ENCODE measurements at regions not wholly inside any gene's neighbourhood (a gene's known extent, or its start where the extent isn't known, plus 50 kb on each side); places are given as distances from the start of the nearest gene placed in this dataset.

DNA sequence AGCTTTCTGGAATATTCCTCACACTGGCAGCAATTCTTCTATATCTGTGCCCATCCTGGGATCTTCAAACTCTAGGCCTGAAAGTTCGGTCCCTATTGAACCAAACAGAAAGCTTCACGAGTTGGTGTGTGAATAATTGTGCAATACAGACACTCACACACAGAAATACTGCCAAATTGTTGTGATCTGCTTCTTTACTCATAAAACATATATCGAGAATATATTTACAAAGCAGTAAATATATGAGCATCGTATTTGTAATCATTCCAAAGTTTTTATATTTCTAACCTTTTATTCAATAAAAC lies 56.6 kb upstream of the BEX4 start:
- no peaks in the 10 kb centered on the region for H3K36me3 Mint-ChIP-seq
- no peaks in the 10 kb centered on the region for H3K9me3 Mint-ChIP-seq
- DNase-seq (ENCODE audit: low spot score in 2 of 2) = no peak
- H3K4me1 Mint-ChIP-seq = no peaks in the 10 kb centered on the region
- no peak overlapping the region for H3K4me3 Mint-ChIP-seq
- H3K27ac Mint-ChIP-seq = no peak overlapping the region
- ATAC-seq = no peak

DNA sequence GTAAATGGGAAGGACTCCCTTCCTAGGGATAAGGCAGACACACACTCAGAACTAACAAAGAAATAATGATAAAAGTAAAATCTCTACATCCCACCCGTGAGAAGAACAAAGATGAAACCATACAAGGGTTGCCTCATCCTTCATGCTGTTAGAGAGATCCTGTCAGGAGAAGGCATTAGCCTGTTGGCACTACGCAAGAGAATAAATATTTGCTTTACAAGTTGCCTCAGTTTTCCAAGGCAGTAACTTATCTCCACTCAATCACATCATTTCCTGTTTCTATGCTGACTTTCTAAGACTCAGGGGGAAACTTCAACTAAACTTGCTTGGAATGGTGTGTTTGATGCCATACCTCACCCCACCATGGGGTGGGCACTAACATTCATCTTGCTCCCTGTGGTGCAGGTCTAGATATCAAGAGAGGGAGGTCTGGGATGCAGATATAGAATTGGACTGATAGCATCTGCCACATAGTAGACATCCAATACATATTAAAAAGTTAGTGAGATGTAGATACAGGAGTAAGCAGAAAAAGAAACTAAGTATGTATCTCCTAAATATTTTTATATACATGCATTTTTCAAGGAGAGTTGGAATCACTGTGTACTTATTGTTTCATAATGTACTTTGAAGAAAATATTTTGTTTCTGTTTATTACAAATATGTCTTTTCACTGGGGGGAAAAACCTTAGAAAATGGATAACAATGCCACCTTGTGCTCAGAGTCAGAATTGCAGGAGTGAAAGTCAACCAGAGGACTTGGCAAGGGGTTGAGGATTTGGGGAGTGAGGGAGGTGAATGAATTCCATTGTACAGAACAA lies 57.2 kb upstream of the BEX4 start:
- DNase-seq (ENCODE audit: low spot score in 2 of 2) (peak; percentile 2 to 47), ATAC-seq (no peak)
- Mint-ChIP-seq H3K4me3 (no peak overlapping the region), H3K4me1 (no peaks in the 10 kb centered on the region), H3K9me3 (no peaks in the 10 kb centered on the region), H3K36me3 (no peaks in the 10 kb centered on the region), H3K27ac (no peak overlapping the region)

DNA sequence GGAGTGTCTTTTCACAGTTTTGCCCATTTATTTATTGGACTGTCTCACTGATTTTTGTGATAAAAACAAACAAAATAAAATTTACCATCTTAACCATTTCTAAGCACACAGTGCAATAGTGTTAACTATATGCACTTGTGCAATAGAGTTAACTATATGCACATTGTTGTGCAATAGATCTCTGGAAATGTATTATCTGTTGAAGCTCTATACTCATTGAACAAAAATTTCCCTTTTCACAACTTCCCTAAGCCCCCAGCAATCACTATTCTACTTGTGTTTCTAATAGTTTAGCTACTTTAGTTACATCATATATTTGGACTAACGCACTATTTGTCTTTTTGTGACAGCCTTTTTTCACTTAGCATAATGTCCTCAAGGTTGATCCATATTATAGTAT lies 59.7 kb upstream of the BEX4 start:
- DNase-seq (ENCODE audit: low spot score in 2 of 2) (no peak), ATAC-seq (no peak)
- no peaks in the 10 kb centered on the region for H3K9me3 Mint-ChIP-seq
- H3K4me1 Mint-ChIP-seq = peaks cover 7% of the 10 kb centered on the region
- H3K27ac Mint-ChIP-seq = no peak overlapping the region
- H3K4me3 Mint-ChIP-seq = no peak overlapping the region
- H3K36me3 Mint-ChIP-seq = peaks cover 6% of the 10 kb centered on the region

DNA sequence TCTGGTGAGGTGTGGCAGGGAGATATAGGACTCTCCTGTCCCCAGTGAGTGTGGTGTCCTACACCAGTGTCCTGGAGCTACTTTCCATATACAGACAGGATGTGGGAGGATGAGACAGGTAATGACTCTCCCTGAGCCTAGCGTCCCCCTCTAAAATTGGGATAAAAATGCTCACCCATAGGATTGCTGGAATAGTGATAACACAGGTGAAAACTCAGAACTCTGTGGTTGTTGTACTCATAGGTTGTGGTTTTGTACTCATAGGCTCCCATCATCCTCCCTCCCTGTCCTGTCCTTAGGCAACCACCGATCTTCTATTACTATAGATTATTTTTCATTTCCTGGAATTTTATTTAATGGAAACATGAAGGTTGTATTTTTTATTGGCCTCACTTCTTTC lies 60.7 kb upstream of the NXF3 start:
- H3K36me3 Mint-ChIP-seq = peaks cover 6% of the 10 kb centered on the region
- DNase-seq (ENCODE audit: low spot score in 2 of 2) = no peak
- H3K4me3 Mint-ChIP-seq = no peak overlapping the region
- no peaks in the 10 kb centered on the region for H3K9me3 Mint-ChIP-seq
- H3K27ac Mint-ChIP-seq = no peak overlapping the region
- ATAC-seq = no peak
- peaks cover 7% of the 10 kb centered on the region for H3K4me1 Mint-ChIP-seq

- peak; percentile 32 for ATAC-seq
- peak overlapping the region; percentile 6 for H3K4me3 Mint-ChIP-seq
- peak overlapping the region; percentile 85 for H3K27ac Mint-ChIP-seq
Measured at GRCh38 chrX:103151799-103152198, 58.9 kb upstream of the NXF3 start.

DNA sequence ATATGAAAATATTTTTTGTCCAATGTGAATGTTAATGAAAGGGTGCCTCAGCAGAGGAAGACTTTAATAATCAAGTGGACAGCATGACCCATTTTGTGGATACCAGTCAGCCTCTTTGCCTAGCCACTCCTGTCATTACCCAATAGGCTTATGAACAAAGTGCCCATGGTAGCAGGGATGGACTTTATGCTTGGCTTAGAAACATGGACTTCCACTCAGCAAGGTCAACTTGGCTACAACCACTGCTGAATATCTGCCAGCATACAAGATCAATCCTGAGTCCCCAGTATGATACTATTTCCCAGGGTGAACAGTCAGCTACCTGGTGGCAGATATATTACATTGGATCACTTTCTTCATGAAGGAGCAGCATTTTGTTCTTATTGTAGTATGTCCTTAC lies 56.7 kb upstream of the NXF3 start:
- H3K36me3 Mint-ChIP-seq = peaks cover 6% of the 10 kb centered on the region
- no peaks in the 10 kb centered on the region for H3K9me3 Mint-ChIP-seq
- no peak for ATAC-seq
- H3K27ac Mint-ChIP-seq = no peak overlapping the region
- DNase-seq (ENCODE audit: low spot score in 2 of 2) = no peak
- no peak overlapping the region for H3K4me3 Mint-ChIP-seq
- H3K4me1 Mint-ChIP-seq = peaks cover 7% of the 10 kb centered on the region

More at GRCh38 chrX:103151799-103152198, 58.9 kb upstream of the NXF3 start:
- Mint-ChIP-seq H3K9me3 (no peaks in the 10 kb centered on the region), H3K36me3 (peaks cover 6% of the 10 kb centered on the region), H3K4me1 (peaks cover 7% of the 10 kb centered on the region)
- DNase-seq (ENCODE audit: low spot score in 2 of 2) = no peak

DNA sequence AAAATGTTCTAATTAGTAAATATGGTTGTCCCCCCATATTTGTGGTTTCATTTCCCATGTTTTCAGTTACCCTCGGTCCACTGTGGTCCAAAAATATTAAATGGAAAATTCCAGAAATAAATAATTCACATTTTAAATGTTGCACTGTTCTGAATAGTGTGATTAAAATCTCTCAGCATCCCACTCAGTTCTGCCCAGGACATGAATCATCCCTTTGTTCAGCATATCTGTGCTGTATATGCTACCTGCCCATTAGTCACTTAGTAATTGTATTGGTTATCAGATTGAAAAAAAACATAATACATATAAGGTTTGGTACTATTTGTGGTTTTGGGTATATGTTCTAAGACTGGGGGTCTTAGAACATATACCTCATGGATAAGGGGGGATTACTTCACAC lies 55.1 kb upstream of the NXF3 start:
- peaks cover 7% of the 10 kb centered on the region for H3K4me1 Mint-ChIP-seq
- H3K9me3 Mint-ChIP-seq = no peaks in the 10 kb centered on the region
- H3K4me3 Mint-ChIP-seq = no peak overlapping the region
- DNase-seq (ENCODE audit: low spot score in 2 of 2) (no peak), ATAC-seq (no peak)
- peaks cover 6% of the 10 kb centered on the region for H3K36me3 Mint-ChIP-seq
- no peak overlapping the region for H3K27ac Mint-ChIP-seq
